ENCODE measurements at regions not wholly inside any gene's neighbourhood (a gene's known extent, or its start where the extent isn't known, plus 50 kb on each side); places are given as distances from the start of the nearest gene placed in this dataset.

GRCh38 chr17:33992113-33992512 is 263.0 kb upstream of the CCL2 start:
- WGBS, 2 donors (ENCODE audit: low coverage in 1 of 2): 61 to 82% methylated on average over 4 to 5 of the region's 5 CpGs
- TF ChIP-seq POLR2AphosphoS5 (IDR thresholded peaks at IDR 0.05) (no peak), POLR2A (IDR thresholded peaks at IDR 0.05) (no peak), EP300 (IDR thresholded peaks at IDR 0.05; ENCODE audit: low read depth) (no peak)
- TF ChIP-seq, protein P1, sequence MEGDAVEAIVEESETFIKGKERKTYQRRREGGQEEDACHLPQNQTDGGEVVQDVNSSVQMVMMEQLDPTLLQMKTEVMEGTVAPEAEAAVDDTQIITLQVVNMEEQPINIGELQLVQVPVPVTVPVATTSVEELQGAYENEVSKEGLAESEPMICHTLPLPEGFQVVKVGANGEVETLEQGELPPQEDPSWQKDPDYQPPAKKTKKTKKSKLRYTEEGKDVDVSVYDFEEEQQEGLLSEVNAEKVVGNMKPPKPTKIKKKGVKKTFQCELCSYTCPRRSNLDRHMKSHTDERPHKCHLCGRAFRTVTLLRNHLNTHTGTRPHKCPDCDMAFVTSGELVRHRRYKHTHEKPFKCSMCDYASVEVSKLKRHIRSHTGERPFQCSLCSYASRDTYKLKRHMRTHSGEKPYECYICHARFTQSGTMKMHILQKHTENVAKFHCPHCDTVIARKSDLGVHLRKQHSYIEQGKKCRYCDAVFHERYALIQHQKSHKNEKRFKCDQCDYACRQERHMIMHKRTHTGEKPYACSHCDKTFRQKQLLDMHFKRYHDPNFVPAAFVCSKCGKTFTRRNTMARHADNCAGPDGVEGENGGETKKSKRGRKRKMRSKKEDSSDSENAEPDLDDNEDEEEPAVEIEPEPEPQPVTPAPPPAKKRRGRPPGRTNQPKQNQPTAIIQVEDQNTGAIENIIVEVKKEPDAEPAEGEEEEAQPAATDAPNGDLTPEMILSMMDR (IDR thresholded peaks at IDR 0.05): no peak
- H3K27ac ChIP-seq: no peak overlapping the region
- H3K4me1 ChIP-seq: peaks cover 0 to 31% (median 15%) of the 10 kb centered on the region in 4 donors
- intact Hi-C loops (cut with DNase I; ENCODE audit: low total_unique reads): no loop called here
- H3K4me3 ChIP-seq: no peak overlapping the region
- no peaks in the 10 kb centered on the region for H3K36me3 ChIP-seq
- in situ Hi-C loops (cut with MboI; ENCODE audit: low pct_ligation_motif_present in 1 of 4, low pct_unique_long_range_greater_than_20kb in 1 of 4, low sequenced_read_pairs in 3 of 4): no loop called here
- peaks cover 0 to 3% of the 10 kb centered on the region in 2 donors for H3K9me3 ChIP-seq
- peaks cover 5% of the 10 kb centered on the region for H3K27me3 ChIP-seq
- no peak for DNase-seq

GRCh38 chr17:34000639-34001038 is 254.4 kb upstream of the CCL2 start:
- WGBS, 2 donors (ENCODE audit: low coverage in 1 of 2): 22 to 44% methylated on average over 1 of the region's 1 CpG
- intact Hi-C loops (cut with DNase I; ENCODE audit: low total_unique reads): no loop called here
- Histone ChIP-seq H3K9me3 (peaks cover 3 to 13% of the 10 kb centered on the region in 2 donors), H3K27me3 (peaks cover 4% of the 10 kb centered on the region), H3K27ac (no peak overlapping the region), H3K36me3 (no peaks in the 10 kb centered on the region), H3K4me3 (no peak overlapping the region), H3K4me1 (no peaks in the 10 kb centered on the region)
- in situ Hi-C loops (cut with MboI; ENCODE audit: low pct_ligation_motif_present in 1 of 4, low pct_unique_long_range_greater_than_20kb in 1 of 4, low sequenced_read_pairs in 3 of 4): no loop called here
- DNase-seq: no peak
- TF ChIP-seq POLR2AphosphoS5 (IDR thresholded peaks at IDR 0.05) (no peak), POLR2A (IDR thresholded peaks at IDR 0.05) (no peak), EP300 (IDR thresholded peaks at IDR 0.05; ENCODE audit: low read depth) (no peak)
- TF ChIP-seq, protein P1 (IDR thresholded peaks at IDR 0.05): no peak

DNA sequence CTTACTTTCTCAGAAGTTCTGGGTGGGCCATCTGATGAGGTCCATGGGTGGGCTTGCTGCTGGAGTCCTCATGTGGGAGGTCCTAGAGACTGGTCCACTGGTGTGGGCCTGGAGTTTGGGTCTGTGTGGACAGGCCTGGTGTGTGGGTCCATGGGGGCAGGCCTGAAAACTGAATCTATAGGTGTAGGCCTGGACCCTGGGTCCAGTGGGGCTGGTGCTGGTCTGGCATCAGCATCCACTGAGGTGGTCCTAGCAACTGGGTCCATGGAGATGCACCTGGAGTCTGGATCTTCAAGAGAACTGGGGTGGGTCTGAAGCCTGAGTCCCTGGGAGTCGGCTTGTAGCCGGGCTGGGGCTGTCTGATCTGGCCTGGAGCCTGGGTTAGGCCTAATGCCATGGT is 253.8 kb upstream of the CCL2 start:
- H3K27ac ChIP-seq: no peak overlapping the region
- WGBS, 2 donors (ENCODE audit: low coverage in 1 of 2): 83% methylated on average over 2 of the region's 2 CpGs; no CpG with 5 or more reads in 1 of the 2 donors
- no peaks in the 10 kb centered on the region for H3K4me1 ChIP-seq
- in situ Hi-C loops (cut with MboI; ENCODE audit: low pct_ligation_motif_present in 1 of 4, low pct_unique_long_range_greater_than_20kb in 1 of 4, low sequenced_read_pairs in 3 of 4) (no loop called here), intact Hi-C loops (cut with DNase I; ENCODE audit: low total_unique reads) (no loop called here)
- DNase-seq: no peak
- H3K4me3 ChIP-seq: no peak overlapping the region
- peaks cover 3 to 13% of the 10 kb centered on the region in 2 donors for H3K9me3 ChIP-seq
- H3K27me3 ChIP-seq: peaks cover 4% of the 10 kb centered on the region
- H3K36me3 ChIP-seq: no peaks in the 10 kb centered on the region
- TF ChIP-seq EP300 (IDR thresholded peaks at IDR 0.05; ENCODE audit: low read depth) (no peak), POLR2A (IDR thresholded peaks at IDR 0.05) (no peak), POLR2AphosphoS5 (IDR thresholded peaks at IDR 0.05) (no peak)
- TF ChIP-seq, protein P1 (IDR thresholded peaks at IDR 0.05): no peak

GRCh38 chr17:34006126-34006525 is 249.0 kb upstream of the CCL2 start:
- Histone ChIP-seq H3K27ac (no peak overlapping the region), H3K36me3 (no peaks in the 10 kb centered on the region), H3K9me3 (no peaks in the 10 kb centered on the region), H3K4me1 (no peaks in the 10 kb centered on the region), H3K27me3 (peaks cover 13% of the 10 kb centered on the region), H3K4me3 (no peak overlapping the region)
- 40 to 51% methylated on average over 1 to 3 of the region's 3 CpGs for whole genome bisulfite sequencing, 2 donors (ENCODE audit: low coverage in 1 of 2)
- intact Hi-C loops (cut with DNase I; ENCODE audit: low total_unique reads) (no loop called here), in situ Hi-C loops (cut with MboI; ENCODE audit: low pct_ligation_motif_present in 1 of 4, low pct_unique_long_range_greater_than_20kb in 1 of 4, low sequenced_read_pairs in 3 of 4) (no loop called here)
- DNase-seq: no peak
- TF ChIP-seq POLR2AphosphoS5 (IDR thresholded peaks at IDR 0.05): no peak
- no peak for TF ChIP-seq EP300 (IDR thresholded peaks at IDR 0.05; ENCODE audit: low read depth)
- no peak for TF ChIP-seq POLR2A (IDR thresholded peaks at IDR 0.05)
- TF ChIP-seq, protein P1 (IDR thresholded peaks at IDR 0.05): no peak

Measured in transverse colon (tissue), 4 donors.